ENCODE measurements at regions not wholly inside any gene's neighbourhood (a gene's known extent, or its start where the extent isn't known, plus 50 kb on each side); places are given as distances from the start of the nearest gene placed in this dataset.
A peak's percentile ranks its signal among the peaks of the same experiment; 100 is the strongest.
"Not testable (repeated sequence)": the region's sequence is repeated elsewhere in the genome, so short reads cannot be mapped to it uniquely, and the experiment has no call there.

- WGBS, 2 donors = 57 to 70% methylated on average over 6 of the region's 6 CpGs
Measured at GRCh38 chr6:27644528-27644927, 171.6 kb upstream of the ZNF184 start.

GRCh38 chr6:27642744-27643456 is 170.0 kb upstream of the ZNF184 start:
- H3K27ac ChIP-seq = no peak overlapping the region
- 80 to 81% methylated on average over 10 to 12 of the region's 12 CpGs for WGBS, 2 donors
- no peaks in the 10 kb centered on the region for H3K9me3 ChIP-seq
- H3K4me1 ChIP-seq = no peaks in the 10 kb centered on the region
- intact Hi-C loops (cut with DNase I) = no loop called here
- no peak overlapping the region for H3K4me3 ChIP-seq
- no peak for TF ChIP-seq CTCF (IDR thresholded peaks at IDR 0.05)
- no peak for TF ChIP-seq POLR2A (IDR thresholded peaks at IDR 0.05)
- H3K36me3 ChIP-seq = no peaks in the 10 kb centered on the region
- H3K27me3 ChIP-seq = peaks cover 0 to 46% (median 0%) of the 10 kb centered on the region in 4 donors
- DNase-seq = no peak

More at GRCh38 chr6:27644528-27644927, 171.6 kb upstream of the ZNF184 start:
- intact Hi-C loops (cut with DNase I) = no loop called here
- Histone ChIP-seq H3K27me3 (peaks cover 0 to 58% (median 0%) of the 10 kb centered on the region in 4 donors), H3K4me3 (no peak overlapping the region), H3K4me1 (no peaks in the 10 kb centered on the region), H3K27ac (no peak overlapping the region), H3K9me3 (no peaks in the 10 kb centered on the region), H3K36me3 (no peaks in the 10 kb centered on the region)
- no peak for DNase-seq
- TF ChIP-seq CTCF (IDR thresholded peaks at IDR 0.05) = no peak
- TF ChIP-seq POLR2A (IDR thresholded peaks at IDR 0.05) = no peak

DNA sequence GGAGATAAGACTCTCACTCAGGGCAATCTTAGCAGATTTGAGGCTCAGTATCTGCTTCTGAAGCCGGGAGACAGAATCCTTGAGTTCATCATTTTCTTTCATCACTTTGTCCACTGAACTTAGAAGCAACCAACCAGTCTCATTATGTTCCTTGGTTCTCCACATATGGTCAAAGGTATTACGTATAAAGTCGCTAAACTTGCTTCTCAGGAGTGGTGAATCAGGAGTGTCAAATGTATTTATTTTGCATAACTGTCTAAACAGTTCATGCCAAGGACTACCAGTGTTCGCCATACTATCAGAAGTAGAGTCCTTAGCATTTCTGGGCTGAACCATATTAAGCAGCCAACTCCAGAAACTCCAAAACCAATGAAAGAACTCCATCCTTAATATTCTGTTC is 163.0 kb upstream of the ZNF184 start:
- H3K4me3 ChIP-seq; intact Hi-C loops (cut with DNase I); DNase-seq; H3K27ac ChIP-seq; H3K4me1 ChIP-seq; H3K36me3 ChIP-seq: not testable (repeated sequence)
- Histone ChIP-seq H3K9me3 (peaks cover 0 to 11% (median 0%) of the 10 kb centered on the region in 3 donors), H3K27me3 (peaks cover 0 to 75% (median 2%) of the 10 kb centered on the region in 4 donors)
- WGBS, 2 donors = 63 to 72% methylated on average over 4 of the region's 4 CpGs

DNA sequence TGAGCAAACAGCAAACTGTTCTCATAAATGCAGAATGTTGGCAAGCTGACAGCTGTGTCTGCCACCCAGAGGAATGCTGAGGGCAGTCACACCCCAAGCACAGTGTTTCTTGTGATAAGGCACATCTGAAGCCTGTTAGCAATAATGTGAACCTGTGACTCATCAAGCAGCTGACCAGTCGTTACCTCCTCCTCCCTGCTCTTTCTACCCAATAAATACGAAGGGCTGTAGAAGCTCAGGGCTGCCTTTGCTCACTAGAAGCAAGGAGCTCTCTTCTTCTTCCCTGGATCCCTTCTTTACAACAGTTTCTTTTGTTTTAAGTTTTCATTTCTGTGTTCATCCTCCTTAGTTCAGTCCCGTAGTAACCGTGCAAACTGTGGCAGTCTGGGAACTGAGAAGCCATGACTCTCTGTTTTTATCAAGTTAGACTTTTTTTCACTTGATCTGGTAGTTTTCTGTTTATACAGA is 160.3 kb upstream of the ZNF184 start:
- Histone ChIP-seq H3K9me3 (peaks cover 0 to 11% (median 0%) of the 10 kb centered on the region in 3 donors), H3K27me3 (peaks cover 0 to 97% (median 2%) of the 10 kb centered on the region in 4 donors), H3K4me1 (peaks cover 0 to 13% (median 7%) of the 10 kb centered on the region in 3 donors)
- H3K36me3 ChIP-seq; intact Hi-C loops (cut with DNase I); H3K4me3 ChIP-seq; H3K27ac ChIP-seq; DNase-seq: not testable (repeated sequence)
- WGBS, 2 donors = 64 to 75% methylated on average over 4 of the region's 4 CpGs

DNA sequence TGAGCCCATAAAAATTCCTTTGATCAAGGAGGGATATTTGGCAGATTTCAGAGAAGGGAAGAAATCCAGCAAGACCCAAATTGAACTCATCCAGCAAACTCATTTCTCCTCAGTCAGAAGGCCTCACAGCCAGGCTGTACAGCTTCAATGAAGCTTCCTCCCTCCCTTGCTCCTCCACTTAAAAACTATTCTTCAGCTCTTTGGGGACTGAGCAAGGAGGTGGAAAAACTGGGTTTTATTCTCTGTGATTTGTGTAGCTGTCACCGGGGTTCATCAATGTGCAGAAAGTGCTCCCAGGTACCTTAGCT is 158.7 kb upstream of the ZNF184 start:
- no peaks in the 10 kb centered on the region for H3K36me3 ChIP-seq
- H3K4me3 ChIP-seq = no peak overlapping the region
- H3K4me1 ChIP-seq = peaks cover 0 to 13% (median 7%) of the 10 kb centered on the region in 3 donors
- TF ChIP-seq POLR2A (IDR thresholded peaks at IDR 0.05) = no peak
- TF ChIP-seq CTCF (IDR thresholded peaks at IDR 0.05) = no peak
- DNase-seq = no peak
- H3K27me3 ChIP-seq = peaks cover 0 to 95% (median 2%) of the 10 kb centered on the region in 4 donors
- 100% methylated on average over 1 of the region's 1 CpG for WGBS, 2 donors
- peaks cover 0 to 11% (median 0%) of the 10 kb centered on the region in 3 donors for H3K9me3 ChIP-seq
- intact Hi-C loops (cut with DNase I) = no loop called here
- no peak overlapping the region for H3K27ac ChIP-seq

- 8 to 10% methylated on average over 13 to 23 of the region's 51 CpGs for WGBS, 2 donors
- H3K4me3 ChIP-seq = peak overlapping the region in 3 of 4 donors; percentile 23 to 39 (median 29)
- no peak for DNase-seq
- TF ChIP-seq POLR2A (IDR thresholded peaks at IDR 0.05) = no peak
- TF ChIP-seq CTCF (IDR thresholded peaks at IDR 0.05) = no peak
- no peaks in the 10 kb centered on the region for H3K36me3 ChIP-seq
- H3K9me3 ChIP-seq = peaks cover 0 to 11% (median 0%) of the 10 kb centered on the region in 3 donors
- intact Hi-C loops (cut with DNase I) = no loop called here
- H3K4me1 ChIP-seq = peaks cover 0 to 13% (median 7%) of the 10 kb centered on the region in 3 donors
- H3K27ac ChIP-seq = no peak overlapping the region
- H3K27me3 ChIP-seq = peaks cover 0 to 96% (median 2%) of the 10 kb centered on the region in 4 donors
Measured at GRCh38 chr6:27630727-27631608, 158.1 kb upstream of the ZNF184 start.

All from esophagus squamous epithelium (tissue), 5 donors.